ENCODE measurements at regions not wholly inside any gene's neighbourhood (a gene's known extent, or its start where the extent isn't known, plus 50 kb on each side); places are given as distances from the start of the nearest gene placed in this dataset.

- intact Hi-C loops (cut with DNase I), result no loop called here
- ATAC-seq, result no peak
Observed at GRCh38 chr11:123251657-123252344, 56.8 kb upstream of the CLMP start.

GRCh38 chr11:123250892-123251656 lies 56.0 kb upstream of the CLMP start:
- Histone ChIP-seq H3K9me3 (no peaks in the 10 kb centered on the region), H3K4me3 (no peak overlapping the region), H3K36me3 (no peaks in the 10 kb centered on the region), H3K27ac (no peak overlapping the region), H3K4me1 (no peaks in the 10 kb centered on the region), H3K27me3 (no peaks in the 10 kb centered on the region)
- no peak for TF ChIP-seq CTCF (IDR thresholded peaks at IDR 0.05)
- no peak for DNase-seq
- intact Hi-C loops (cut with DNase I), result no loop called here
- no peak for ATAC-seq

More at GRCh38 chr11:123251657-123252344, 56.8 kb upstream of the CLMP start:
- DNase-seq, result no peak
- H3K27ac ChIP-seq, result no peak overlapping the region
- H3K27me3 ChIP-seq, result no peaks in the 10 kb centered on the region
- no peaks in the 10 kb centered on the region for H3K9me3 ChIP-seq
- H3K4me3 ChIP-seq, result no peak overlapping the region
- no peak for TF ChIP-seq CTCF (IDR thresholded peaks at IDR 0.05)
- H3K4me1 ChIP-seq, result no peaks in the 10 kb centered on the region
- no peaks in the 10 kb centered on the region for H3K36me3 ChIP-seq

- ATAC-seq, result no peak
- TF ChIP-seq CTCF (IDR thresholded peaks at IDR 0.05), result no peak
- no peaks in the 10 kb centered on the region for H3K36me3 ChIP-seq
- intact Hi-C loops (cut with DNase I), result loop anchor here (5.0 kb wide), 1 partner anchor 137 kb away; no protein-coding TSS in a partner anchor
- no peak overlapping the region for H3K27ac ChIP-seq
- no peak for DNase-seq
- H3K9me3 ChIP-seq, result no peaks in the 10 kb centered on the region
- no peak overlapping the region for H3K4me3 ChIP-seq
- H3K4me1 ChIP-seq, result no peaks in the 10 kb centered on the region
- no peaks in the 10 kb centered on the region for H3K27me3 ChIP-seq
Observed at GRCh38 chr11:123249354-123249753, 54.3 kb upstream of the CLMP start.

DNA sequence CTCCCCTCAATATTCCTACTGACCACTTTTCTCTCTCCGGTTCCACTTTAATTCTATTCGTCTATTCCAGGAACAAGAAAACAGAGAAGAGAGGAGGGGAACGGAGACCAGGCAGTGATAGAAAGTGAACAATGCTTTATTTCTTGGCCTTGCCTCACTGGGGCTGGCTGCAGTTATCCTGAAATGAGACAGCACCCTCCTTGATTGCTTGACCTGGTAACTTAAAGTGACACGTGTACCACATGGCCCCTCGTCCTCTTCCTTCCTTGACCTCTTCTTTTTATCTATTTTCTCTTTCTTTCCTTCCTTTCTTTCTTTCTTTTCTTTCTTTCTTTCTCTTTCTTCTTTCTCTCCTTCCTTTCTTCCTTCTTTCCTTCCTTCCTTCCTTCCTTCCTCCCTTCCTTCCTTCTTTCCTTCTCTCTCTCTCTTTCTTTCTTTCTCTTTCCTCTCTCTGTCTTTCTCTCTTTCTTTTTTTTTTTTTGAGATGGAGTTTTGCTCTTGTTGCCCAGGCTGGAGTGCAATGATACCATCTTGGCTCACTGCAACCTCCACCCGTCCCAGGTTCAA lies 52.8 kb upstream of the CLMP start:
- no peak for TF ChIP-seq CTCF (IDR thresholded peaks at IDR 0.05)
- Histone ChIP-seq H3K4me1 (no peaks in the 10 kb centered on the region), H3K36me3 (no peaks in the 10 kb centered on the region), H3K4me3 (no peak overlapping the region), H3K27ac (no peak overlapping the region), H3K9me3 (no peaks in the 10 kb centered on the region), H3K27me3 (no peaks in the 10 kb centered on the region)
- ATAC-seq, result no peak
- DNase-seq, result no peak
- intact Hi-C loops (cut with DNase I), result loop anchor here (5.0 kb wide), 1 partner anchor 136 kb away; no protein-coding TSS in a partner anchor

DNA sequence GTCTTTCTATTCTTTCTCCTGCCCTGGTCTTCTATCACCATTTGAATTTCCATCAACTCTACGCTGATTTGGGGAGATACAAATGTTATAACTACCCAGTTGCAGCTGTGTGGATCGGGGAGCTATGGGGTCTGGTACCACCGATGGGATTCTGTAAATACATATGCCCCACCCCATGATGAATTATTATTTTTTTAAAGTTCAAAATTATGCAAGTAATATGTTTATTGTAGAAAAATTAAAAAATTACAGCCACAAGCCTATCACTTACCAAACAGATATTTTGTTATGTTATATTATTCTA lies 52.4 kb upstream of the CLMP start:
- TF ChIP-seq CTCF (IDR thresholded peaks at IDR 0.05), result no peak
- H3K36me3 ChIP-seq, result no peaks in the 10 kb centered on the region
- ATAC-seq (no peak), DNase-seq (no peak)
- no peaks in the 10 kb centered on the region for H3K9me3 ChIP-seq
- no peak overlapping the region for H3K4me3 ChIP-seq
- H3K27me3 ChIP-seq, result no peaks in the 10 kb centered on the region
- no peaks in the 10 kb centered on the region for H3K4me1 ChIP-seq
- intact Hi-C loops (cut with DNase I), result loop anchor here (5.0 kb wide), 1 partner anchor 135 kb away; no protein-coding TSS in a partner anchor
- H3K27ac ChIP-seq, result no peak overlapping the region

Data from upper lobe of right lung (tissue), 1 donor.